Spleen (tissue), 7 donors: ENCODE measurements at regions not wholly inside any gene's neighbourhood (a gene's known extent, or its start where the extent isn't known, plus 50 kb on each side); places are given as distances from the start of the nearest gene placed in this dataset.

Source experiments
- CTCF ChIP-seq, 11 experiments: fragments of 200-600 bp in 7 of 11; fragments of 450-650 bp in 4 of 11; sonication (generic) in 4 of 11; IDR thresholded peaks in 8 of 11; conservative IDR thresholded peaks in 3 of 11; 1 replicate in 7 of 11; 2 replicates in 4 of 11; pipeline versions ENCODE4 v1.4.0 to v1.8.0; 2016 to 2021; ENCODE audit warnings: antibody characterized with exemption in 11 of 11, inconsistent platforms in 4 of 11, mild to moderate bottlenecking in 1 of 11
- POLR2A ChIP-seq, 3 donors: fragments of 450-650 bp; IDR thresholded peaks; one replicate each; pipeline ENCODE4 v1.5.1; 2017; ENCODE audit warnings: antibody characterized with exemption in 3 of 3, mild to moderate bottlenecking in 1 of 3
- POLR2AphosphoS5 ChIP-seq, 3 donors: sonication (generic); formaldehyde crosslinking; IDR thresholded peaks; one replicate each; pipeline ENCODE4 v1.5.1; 2017; ENCODE audit warnings: antibody characterized with exemption in 3 of 3
- donor health status: DM: no; HTN: no; CAD: no; lungs with moderate emphysema.
- donor health status: DM: no; HTN: no; CAD: no.
- donor health status: DM: no; HTN: no; CAD: no.

- TF ChIP-seq POLR2A (IDR thresholded peaks at IDR 0.05) (no peak), CTCF (IDR thresholded peaks at IDR 0.05 in 8 of 11, conservative IDR thresholded peaks at IDR 0.05 in 3 of 11) (no peak), POLR2AphosphoS5 (IDR thresholded peaks at IDR 0.05) (no peak)
Observed at GRCh38 chr1:234855851-234856250, 245.9 kb upstream of the IRF2BP2 start.
